ENCODE measurements at regions not wholly inside any gene's neighbourhood (a gene's known extent, or its start where the extent isn't known, plus 50 kb on each side); places are given as distances from the start of the nearest gene placed in this dataset.

DNA sequence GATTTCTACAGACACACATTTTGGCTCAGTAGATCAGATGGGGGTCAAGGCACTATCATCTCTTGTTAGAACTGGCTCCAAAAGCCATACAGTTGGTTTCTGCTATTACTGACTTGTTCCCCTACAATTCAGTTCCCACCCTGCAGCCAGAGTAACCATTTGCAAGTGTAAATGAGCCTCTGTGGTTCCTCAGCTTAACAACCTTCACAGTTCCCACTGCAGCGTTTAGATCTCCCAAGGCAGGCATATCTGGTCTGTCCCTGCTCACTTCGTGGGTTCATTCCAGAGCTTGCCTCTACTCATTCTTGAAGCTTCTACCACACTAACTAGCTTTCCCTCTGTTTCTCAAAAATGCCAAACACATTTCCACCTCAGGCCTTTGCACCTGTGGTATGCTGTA lies 186.1 kb downstream of the CBLN1 start:
- TF ChIP-seq, protein P1, sequence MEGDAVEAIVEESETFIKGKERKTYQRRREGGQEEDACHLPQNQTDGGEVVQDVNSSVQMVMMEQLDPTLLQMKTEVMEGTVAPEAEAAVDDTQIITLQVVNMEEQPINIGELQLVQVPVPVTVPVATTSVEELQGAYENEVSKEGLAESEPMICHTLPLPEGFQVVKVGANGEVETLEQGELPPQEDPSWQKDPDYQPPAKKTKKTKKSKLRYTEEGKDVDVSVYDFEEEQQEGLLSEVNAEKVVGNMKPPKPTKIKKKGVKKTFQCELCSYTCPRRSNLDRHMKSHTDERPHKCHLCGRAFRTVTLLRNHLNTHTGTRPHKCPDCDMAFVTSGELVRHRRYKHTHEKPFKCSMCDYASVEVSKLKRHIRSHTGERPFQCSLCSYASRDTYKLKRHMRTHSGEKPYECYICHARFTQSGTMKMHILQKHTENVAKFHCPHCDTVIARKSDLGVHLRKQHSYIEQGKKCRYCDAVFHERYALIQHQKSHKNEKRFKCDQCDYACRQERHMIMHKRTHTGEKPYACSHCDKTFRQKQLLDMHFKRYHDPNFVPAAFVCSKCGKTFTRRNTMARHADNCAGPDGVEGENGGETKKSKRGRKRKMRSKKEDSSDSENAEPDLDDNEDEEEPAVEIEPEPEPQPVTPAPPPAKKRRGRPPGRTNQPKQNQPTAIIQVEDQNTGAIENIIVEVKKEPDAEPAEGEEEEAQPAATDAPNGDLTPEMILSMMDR (IDR thresholded peaks at IDR 0.05) = no peak
- TF ChIP-seq EP300 (IDR thresholded peaks at IDR 0.05; ENCODE audit: low read depth) (no peak), POLR2A (IDR thresholded peaks at IDR 0.05) (no peak), POLR2AphosphoS5 (IDR thresholded peaks at IDR 0.05) (no peak)
